ENCODE measurements at regions not wholly inside any gene's neighbourhood (a gene's known extent, or its start where the extent isn't known, plus 50 kb on each side); places are given as distances from the start of the nearest gene placed in this dataset.
"Not testable (repeated sequence)": the region's sequence is repeated elsewhere in the genome, so short reads cannot be mapped to it uniquely, and the experiment has no call there.

- H3K4me1 ChIP-seq; intact Hi-C loops (cut with DNase I); H3K36me3 ChIP-seq (replicated peaks in 1 of 2; ENCODE audit: insufficient read depth in 1 of 2, low read depth in 2 of 2); H3K4me3 ChIP-seq; DNase-seq; H3K27me3 ChIP-seq; H3K9me3 ChIP-seq; ATAC-seq; H3K27ac ChIP-seq: not testable (repeated sequence)
- WGBS, 2 donors, result 49 to 67% methylated on average over 4 of the region's 4 CpGs
Observed at GRCh38 chr21:27996906-27997305, 995.8 kb downstream of the LTN1 start.

DNA sequence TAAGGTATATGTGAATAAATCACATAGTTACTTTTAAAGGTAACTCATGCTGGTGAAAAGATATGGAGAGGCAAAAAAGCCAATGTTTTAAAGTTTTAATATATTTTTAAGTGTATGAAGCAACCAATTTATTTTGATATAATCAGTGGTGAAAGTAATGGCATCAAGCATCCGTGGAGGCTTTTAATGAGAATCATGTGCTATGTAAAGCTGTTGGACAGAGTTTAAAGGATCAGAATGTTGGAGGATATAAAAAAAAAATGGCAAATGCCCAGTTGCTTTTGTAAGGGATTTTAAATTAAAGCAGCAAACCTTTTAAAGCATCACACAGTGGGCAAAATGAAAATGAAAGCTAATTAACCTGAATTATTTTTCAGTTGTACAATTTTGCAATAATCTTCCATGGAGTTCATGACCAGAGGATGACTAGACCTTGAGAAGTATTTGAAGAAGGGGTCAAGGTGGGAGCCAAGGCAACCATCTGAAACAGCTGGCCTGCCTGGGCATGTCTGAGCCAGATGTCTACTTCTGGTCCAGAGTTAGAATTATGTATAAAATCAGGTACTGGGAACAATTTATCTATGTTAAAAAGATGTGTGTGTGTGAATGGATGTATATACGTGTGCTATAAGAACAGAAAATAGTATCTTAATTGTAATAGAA, 1007.9 kb downstream of the LTN1 start:
- H3K36me3 ChIP-seq (replicated peaks in 1 of 2; ENCODE audit: insufficient read depth in 1 of 2, low read depth in 2 of 2); intact Hi-C loops (cut with DNase I); H3K27ac ChIP-seq; H3K9me3 ChIP-seq; DNase-seq; ATAC-seq; H3K27me3 ChIP-seq; H3K4me3 ChIP-seq; H3K4me1 ChIP-seq: not testable (repeated sequence)
- WGBS, 2 donors, result 60 to 68% methylated on average over 2 of the region's 2 CpGs

GRCh38 chr21:27979446-27979845, 1012.6 kb upstream of the ADAMTS5 start:
- H3K4me1 ChIP-seq; H3K27ac ChIP-seq; H3K36me3 ChIP-seq (replicated peaks in 1 of 2; ENCODE audit: insufficient read depth in 1 of 2, low read depth in 2 of 2); ATAC-seq; H3K9me3 ChIP-seq; intact Hi-C loops (cut with DNase I); DNase-seq; H3K4me3 ChIP-seq; H3K27me3 ChIP-seq: not testable (repeated sequence)

DNA sequence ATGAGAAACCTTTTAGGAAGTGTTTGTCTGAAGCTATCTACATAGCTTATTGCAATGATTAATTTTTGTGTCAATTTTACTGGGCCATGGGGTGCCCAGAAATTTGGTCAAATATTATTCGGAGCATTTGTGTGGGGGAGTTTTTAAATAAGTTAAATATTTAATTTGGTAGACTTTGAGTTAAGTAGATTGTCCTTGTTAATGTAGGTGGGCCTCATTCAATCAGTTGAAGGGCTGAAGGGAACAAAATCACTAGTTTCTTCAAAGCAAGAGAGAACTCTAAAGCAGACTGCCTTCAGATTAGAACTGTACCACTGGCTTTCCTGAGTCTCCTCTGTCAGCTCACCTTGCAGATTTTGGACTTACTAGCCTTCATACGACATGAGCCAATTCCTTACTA, 1008.6 kb upstream of the ADAMTS5 start:
- ATAC-seq (no peak), DNase-seq (no peak)
- Histone ChIP-seq H3K4me1 (no peaks in the 10 kb centered on the region), H3K27me3 (no peaks in the 10 kb centered on the region), H3K9me3 (no peaks in the 10 kb centered on the region), H3K4me3 (no peak overlapping the region), H3K36me3 (replicated peaks in 1 of 2; ENCODE audit: insufficient read depth in 1 of 2, low read depth in 2 of 2) (no peaks in the 10 kb centered on the region), H3K27ac (no peak overlapping the region)
- intact Hi-C loops (cut with DNase I), result no loop called here
- no peak for TF ChIP-seq POLR2A (IDR thresholded peaks at IDR 0.05)
- TF ChIP-seq, protein P1, sequence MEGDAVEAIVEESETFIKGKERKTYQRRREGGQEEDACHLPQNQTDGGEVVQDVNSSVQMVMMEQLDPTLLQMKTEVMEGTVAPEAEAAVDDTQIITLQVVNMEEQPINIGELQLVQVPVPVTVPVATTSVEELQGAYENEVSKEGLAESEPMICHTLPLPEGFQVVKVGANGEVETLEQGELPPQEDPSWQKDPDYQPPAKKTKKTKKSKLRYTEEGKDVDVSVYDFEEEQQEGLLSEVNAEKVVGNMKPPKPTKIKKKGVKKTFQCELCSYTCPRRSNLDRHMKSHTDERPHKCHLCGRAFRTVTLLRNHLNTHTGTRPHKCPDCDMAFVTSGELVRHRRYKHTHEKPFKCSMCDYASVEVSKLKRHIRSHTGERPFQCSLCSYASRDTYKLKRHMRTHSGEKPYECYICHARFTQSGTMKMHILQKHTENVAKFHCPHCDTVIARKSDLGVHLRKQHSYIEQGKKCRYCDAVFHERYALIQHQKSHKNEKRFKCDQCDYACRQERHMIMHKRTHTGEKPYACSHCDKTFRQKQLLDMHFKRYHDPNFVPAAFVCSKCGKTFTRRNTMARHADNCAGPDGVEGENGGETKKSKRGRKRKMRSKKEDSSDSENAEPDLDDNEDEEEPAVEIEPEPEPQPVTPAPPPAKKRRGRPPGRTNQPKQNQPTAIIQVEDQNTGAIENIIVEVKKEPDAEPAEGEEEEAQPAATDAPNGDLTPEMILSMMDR (IDR thresholded peaks at IDR 0.05), result no peak
- WGBS, 2 donors, result 56 to 70% methylated on average over 2 of the region's 2 CpGs

DNA sequence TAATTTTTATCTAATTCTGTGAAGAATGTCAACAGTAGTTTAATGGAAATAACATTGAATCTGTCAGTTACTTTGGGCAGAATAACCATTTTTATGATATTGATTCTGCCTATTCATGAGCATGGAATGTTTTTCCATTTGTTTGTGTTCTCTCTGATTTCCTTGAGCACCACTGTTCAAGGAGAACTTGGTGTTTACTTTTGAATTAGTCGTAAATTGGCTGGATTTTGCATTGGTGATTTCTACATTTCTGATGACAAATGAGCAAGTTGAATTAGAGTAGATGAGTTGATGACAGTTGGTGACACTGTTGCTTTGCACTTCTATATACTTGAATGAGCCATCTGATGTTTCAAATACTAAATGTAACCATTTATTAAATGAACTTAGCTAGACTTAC, 1007.3 kb upstream of the ADAMTS5 start:
- H3K36me3 ChIP-seq (replicated peaks in 1 of 2; ENCODE audit: insufficient read depth in 1 of 2, low read depth in 2 of 2); intact Hi-C loops (cut with DNase I): not testable (repeated sequence)

GRCh38 chr21:27968240-27968639, 1001.4 kb upstream of the ADAMTS5 start:
- H3K4me1 ChIP-seq; H3K27ac ChIP-seq; intact Hi-C loops (cut with DNase I); DNase-seq; H3K9me3 ChIP-seq; H3K36me3 ChIP-seq (replicated peaks in 1 of 2; ENCODE audit: insufficient read depth in 1 of 2, low read depth in 2 of 2); H3K4me3 ChIP-seq; H3K27me3 ChIP-seq; ATAC-seq: not testable (repeated sequence)

More for the DNA sequence above, 1007.3 kb upstream of the ADAMTS5 start:
- ATAC-seq, H3K4me3 ChIP-seq, DNase-seq, H3K9me3 ChIP-seq, H3K27ac ChIP-seq, H3K27me3 ChIP-seq, H3K4me1 ChIP-seq: not testable (repeated sequence)
- 30 to 31% methylated on average over 1 of the region's 1 CpG for WGBS, 2 donors

- Histone ChIP-seq H3K36me3 (replicated peaks in 1 of 2; ENCODE audit: insufficient read depth in 1 of 2, low read depth in 2 of 2) (no peaks in the 10 kb centered on the region), H3K4me3 (no peak overlapping the region), H3K9me3 (no peaks in the 10 kb centered on the region), H3K4me1 (no peaks in the 10 kb centered on the region), H3K27me3 (no peaks in the 10 kb centered on the region), H3K27ac (no peak overlapping the region)
- no peak for ATAC-seq
- TF ChIP-seq POLR2A (IDR thresholded peaks at IDR 0.05), result no peak
- TF ChIP-seq, protein P1 (IDR thresholded peaks at IDR 0.05), result no peak
- no peak for DNase-seq
- intact Hi-C loops (cut with DNase I), result no loop called here
- 76 to 77% methylated on average over 3 of the region's 3 CpGs for WGBS, 2 donors
Observed at GRCh38 chr21:27954543-27955165, 987.8 kb upstream of the ADAMTS5 start.
